Thyroid gland (tissue), 4 donors: ENCODE measurements at regions not wholly inside any gene's neighbourhood (a gene's known extent, or its start where the extent isn't known, plus 50 kb on each side); places are given as distances from the start of the nearest gene placed in this dataset.
A peak's percentile ranks its signal among the peaks of the same experiment; 100 is the strongest.

Source experiments
- DNase-seq, 2 donors: peaks; one replicate each; pipeline ENCODE4 v3.0.0-alpha.2; 2019
- H3K27ac ChIP-seq, 3 donors: fragments of 200-600 bp; sonication (generic); 1 replicate in 2 of 3; 2 replicates in 1 of 3; pipeline ENCODE4 v1.5.1; 2016 to 2019; ENCODE audit warnings: mild to moderate bottlenecking in 1 of 3, moderate library complexity in 1 of 3
- H3K27me3 ChIP-seq: fragments of 200-600 bp; sonication (generic); one replicate; pipeline ENCODE4 v1.5.1; 2019
- H3K36me3 ChIP-seq, 2 donors: fragments of 200-600 bp; sonication (generic); one replicate each; pipeline ENCODE4 v1.5.1; 2016 to 2019
- H3K4me1 ChIP-seq, 2 donors: fragments of 200-600 bp; sonication (generic); one replicate each; pipeline ENCODE4 v1.5.1; 2017 to 2019
- H3K4me3 ChIP-seq, 3 donors: fragments of 200-600 bp; sonication (generic); replicated peaks in 1 of 3; 1 replicate in 2 of 3; 2 replicates in 1 of 3; pipeline ENCODE4 v1.5.1; 2016; ENCODE audit warnings: mild to moderate bottlenecking in 1 of 3
- H3K9me3 ChIP-seq: fragments of 200-600 bp; sonication (generic); one replicate; pipeline ENCODE4 v1.5.1; 2017
- CTCF ChIP-seq, 6 experiments: fragments of 200-600 bp in 3 of 6; fragments of 450-650 bp in 3 of 6; sonication (generic) in 3 of 6; IDR thresholded peaks; one replicate each; pipeline ENCODE4 v1.5.1; 2016 to 2019; ENCODE audit warnings: antibody characterized with exemption in 6 of 6, mild to moderate bottlenecking in 2 of 6, inconsistent platforms in 1 of 6, moderate library complexity in 1 of 6
- POLR2A ChIP-seq, 2 donors: fragments of 450-650 bp; IDR thresholded peaks; one replicate each; pipeline ENCODE4 v1.6.1; 2017; ENCODE audit warnings: antibody characterized with exemption in 2 of 2, mild to moderate bottlenecking in 2 of 2, moderate library complexity in 1 of 2
- WGBS, 2 donors: methylation state at CpG; one replicate each; pipeline ENCODE4 v1.1.5; 2017; 5-methylcytosine and 5-hydroxymethylcytosine counted together
- intact Hi-C: fragments of 100-400 bp; cut with DNase I; formaldehyde crosslinking; loops from one replicate; pipeline ENCODE4 v1.15.1; 2023

- DNase-seq, result no peak
- TF ChIP-seq CTCF (IDR thresholded peaks at IDR 0.05) (no peak), POLR2A (IDR thresholded peaks at IDR 0.05) (no peak)
- H3K27ac ChIP-seq, result no peak overlapping the region
- H3K36me3 ChIP-seq, result no peaks in the 10 kb centered on the region
- intact Hi-C loops, result no loop called here
- H3K27me3 ChIP-seq, result no peaks in the 10 kb centered on the region
- H3K4me1 ChIP-seq, result peaks cover 4 to 7% of the 10 kb centered on the region in 2 donors
- no peak overlapping the region for H3K4me3 ChIP-seq
- WGBS, 2 donors, result 56 to 75% methylated on average over 6 of the region's 6 CpGs
- H3K9me3 ChIP-seq, result no peaks in the 10 kb centered on the region
Observed at GRCh38 chr11:130772266-130773227, 143.7 kb downstream of the SNX19 start.

- no peak for DNase-seq
- H3K4me1 ChIP-seq, result peaks cover 4 to 7% of the 10 kb centered on the region in 2 donors
Observed at GRCh38 chr11:130773244-130773820, 142.9 kb downstream of the SNX19 start.

GRCh38 chr11:130774703-130775102 lies 141.6 kb downstream of the SNX19 start:
- Histone ChIP-seq H3K27ac (no peak overlapping the region), H3K4me1 (peaks cover 4 to 7% of the 10 kb centered on the region in 2 donors), H3K27me3 (no peaks in the 10 kb centered on the region), H3K36me3 (no peaks in the 10 kb centered on the region), H3K4me3 (no peak overlapping the region), H3K9me3 (no peaks in the 10 kb centered on the region)
- WGBS, 2 donors, result 27% methylated on average over 3 of the region's 3 CpGs
- TF ChIP-seq CTCF (IDR thresholded peaks at IDR 0.05) (no peak), POLR2A (IDR thresholded peaks at IDR 0.05) (no peak)
- DNase-seq, result peak; percentile 47 to 49
- intact Hi-C loops, result no loop called here

More at GRCh38 chr11:130773244-130773820, 142.9 kb downstream of the SNX19 start:
- TF ChIP-seq POLR2A (IDR thresholded peaks at IDR 0.05) (no peak), CTCF (IDR thresholded peaks at IDR 0.05) (no peak)
- Histone ChIP-seq H3K9me3 (no peaks in the 10 kb centered on the region), H3K36me3 (no peaks in the 10 kb centered on the region), H3K27ac (no peak overlapping the region), H3K4me3 (no peak overlapping the region), H3K27me3 (no peaks in the 10 kb centered on the region)
- 85 to 90% methylated on average over 5 of the region's 5 CpGs for WGBS, 2 donors
- intact Hi-C loops, result no loop called here

- H3K27ac ChIP-seq, result no peak overlapping the region
- WGBS, 2 donors, result 82 to 91% methylated on average over 6 of the region's 6 CpGs
Observed at GRCh38 chr11:130775306-130776060, 140.8 kb downstream of the SNX19 start.

More at GRCh38 chr11:130775306-130776060, 140.8 kb downstream of the SNX19 start:
- TF ChIP-seq POLR2A (IDR thresholded peaks at IDR 0.05), result no peak
- no peak for TF ChIP-seq CTCF (IDR thresholded peaks at IDR 0.05)
- Histone ChIP-seq H3K4me1 (peaks cover 4 to 7% of the 10 kb centered on the region in 2 donors), H3K27me3 (no peaks in the 10 kb centered on the region), H3K9me3 (no peaks in the 10 kb centered on the region), H3K36me3 (no peaks in the 10 kb centered on the region), H3K4me3 (no peak overlapping the region)
- intact Hi-C loops, result no loop called here
- no peak for DNase-seq
